ENCODE measurements at regions not wholly inside any gene's neighbourhood (a gene's known extent, or its start where the extent isn't known, plus 50 kb on each side); places are given as distances from the start of the nearest gene placed in this dataset.

DNA sequence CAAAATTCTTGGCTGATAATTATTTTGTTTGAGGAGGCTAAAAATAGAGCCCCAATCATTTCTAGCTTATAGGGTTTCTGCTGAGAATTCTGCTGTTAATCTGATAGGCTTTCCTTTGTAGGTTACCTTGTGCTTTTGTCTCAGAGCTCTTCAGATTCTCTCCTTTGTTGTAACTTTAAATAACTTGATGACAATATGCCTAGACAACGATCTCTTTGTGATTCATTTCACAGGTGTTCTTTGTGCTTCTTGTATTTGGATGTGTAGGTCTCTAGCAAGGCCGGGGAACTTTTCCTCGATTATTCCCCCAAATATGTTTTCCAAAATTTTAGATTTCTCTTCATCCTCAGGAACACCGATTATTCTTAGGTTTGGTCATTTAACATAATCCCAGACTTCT, 376.5 kb upstream of the MAN1A1 start:
- no peak overlapping the region for H3K4me3 ChIP-seq (replicated peaks; ENCODE audit: low read depth, low read length)
- TF ChIP-seq, protein P1, sequence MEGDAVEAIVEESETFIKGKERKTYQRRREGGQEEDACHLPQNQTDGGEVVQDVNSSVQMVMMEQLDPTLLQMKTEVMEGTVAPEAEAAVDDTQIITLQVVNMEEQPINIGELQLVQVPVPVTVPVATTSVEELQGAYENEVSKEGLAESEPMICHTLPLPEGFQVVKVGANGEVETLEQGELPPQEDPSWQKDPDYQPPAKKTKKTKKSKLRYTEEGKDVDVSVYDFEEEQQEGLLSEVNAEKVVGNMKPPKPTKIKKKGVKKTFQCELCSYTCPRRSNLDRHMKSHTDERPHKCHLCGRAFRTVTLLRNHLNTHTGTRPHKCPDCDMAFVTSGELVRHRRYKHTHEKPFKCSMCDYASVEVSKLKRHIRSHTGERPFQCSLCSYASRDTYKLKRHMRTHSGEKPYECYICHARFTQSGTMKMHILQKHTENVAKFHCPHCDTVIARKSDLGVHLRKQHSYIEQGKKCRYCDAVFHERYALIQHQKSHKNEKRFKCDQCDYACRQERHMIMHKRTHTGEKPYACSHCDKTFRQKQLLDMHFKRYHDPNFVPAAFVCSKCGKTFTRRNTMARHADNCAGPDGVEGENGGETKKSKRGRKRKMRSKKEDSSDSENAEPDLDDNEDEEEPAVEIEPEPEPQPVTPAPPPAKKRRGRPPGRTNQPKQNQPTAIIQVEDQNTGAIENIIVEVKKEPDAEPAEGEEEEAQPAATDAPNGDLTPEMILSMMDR (IDR thresholded peaks at IDR 0.05; ENCODE audit: low read length, missing control alignments): no peak
- no peak for DNase-seq (ENCODE audit: low read depth)

DNA sequence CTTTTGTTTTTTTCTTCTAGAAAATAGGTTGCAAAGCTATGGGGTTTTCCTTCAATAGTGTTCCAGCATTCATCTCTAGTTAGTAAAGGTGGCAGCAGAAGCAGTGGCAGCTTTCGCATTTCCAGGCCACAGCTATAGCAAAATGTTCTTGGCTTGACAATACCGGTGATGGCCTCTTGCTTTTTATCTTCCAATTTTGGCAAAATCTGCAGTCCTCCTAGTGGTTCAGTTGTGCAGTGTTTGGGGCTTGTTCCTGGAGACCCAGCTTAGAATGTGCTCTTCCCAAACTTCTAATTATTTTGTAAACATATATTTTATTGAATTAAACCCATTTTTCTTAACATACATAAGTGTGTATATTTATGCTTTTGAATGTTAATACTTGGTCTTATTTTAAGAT, 370.6 kb upstream of the MAN1A1 start:
- peak; percentile 7 for DNase-seq (ENCODE audit: low read depth)
- TF ChIP-seq, protein P1 (IDR thresholded peaks at IDR 0.05; ENCODE audit: low read length, missing control alignments): peak; percentile 22
- H3K4me3 ChIP-seq (replicated peaks; ENCODE audit: low read depth, low read length): no peak overlapping the region

DNA sequence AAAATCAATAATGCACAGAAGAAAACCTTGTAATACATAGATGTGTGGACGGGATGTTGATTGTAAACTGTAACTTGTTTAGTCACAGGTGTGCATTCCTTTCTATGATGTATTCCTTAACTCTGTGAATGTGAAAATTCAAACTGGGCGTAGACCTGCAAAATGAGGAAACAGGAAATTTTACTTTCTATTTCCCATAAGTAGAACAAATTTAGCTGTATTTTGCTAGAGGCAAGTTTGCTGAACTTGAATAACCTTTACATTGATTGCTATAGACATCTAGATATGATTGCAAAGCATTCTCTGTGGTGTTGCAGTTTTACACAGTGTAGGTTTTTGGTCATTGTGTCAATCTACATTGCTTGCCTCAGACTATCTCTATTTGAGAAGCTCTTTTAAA, 368.4 kb upstream of the MAN1A1 start:
- H3K4me3 ChIP-seq (replicated peaks; ENCODE audit: low read depth, low read length): no peak overlapping the region
- TF ChIP-seq, protein P1 (IDR thresholded peaks at IDR 0.05; ENCODE audit: low read length, missing control alignments): no peak
- DNase-seq (ENCODE audit: low read depth): no peak

DNA sequence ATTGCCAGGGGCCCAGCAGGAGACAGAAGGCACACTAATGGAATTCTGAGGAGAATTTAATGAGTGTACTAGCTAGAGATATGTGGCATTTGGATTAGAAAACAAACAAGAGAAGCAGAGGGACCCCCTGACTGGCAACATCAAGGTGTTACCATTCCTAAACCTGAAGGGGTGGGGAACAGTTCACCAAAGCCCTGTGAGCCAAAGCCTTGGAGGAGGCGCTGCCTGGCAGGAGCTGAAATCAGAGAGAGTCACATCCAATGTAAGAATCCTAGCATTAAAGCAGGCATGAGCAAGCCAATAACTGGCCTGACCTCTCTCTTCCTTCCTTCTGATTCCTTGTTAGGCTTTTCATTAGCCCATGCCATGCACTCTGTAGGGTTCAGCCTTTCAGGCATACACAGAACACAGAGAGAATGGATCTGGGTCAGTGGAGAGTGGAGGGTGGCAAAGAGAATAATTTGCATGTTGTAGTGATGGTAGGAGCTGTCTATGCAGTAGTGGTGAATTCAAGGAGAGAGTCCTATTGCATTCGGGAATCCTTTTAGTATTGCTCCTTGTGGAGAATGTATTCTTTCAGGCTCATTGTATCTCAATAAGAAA, 367.2 kb upstream of the MAN1A1 start:
- TF ChIP-seq, protein P1 (IDR thresholded peaks at IDR 0.05; ENCODE audit: low read length, missing control alignments): no peak
- H3K4me3 ChIP-seq (replicated peaks; ENCODE audit: low read depth, low read length): no peak overlapping the region
- DNase-seq (ENCODE audit: low read depth): no peak

DNA sequence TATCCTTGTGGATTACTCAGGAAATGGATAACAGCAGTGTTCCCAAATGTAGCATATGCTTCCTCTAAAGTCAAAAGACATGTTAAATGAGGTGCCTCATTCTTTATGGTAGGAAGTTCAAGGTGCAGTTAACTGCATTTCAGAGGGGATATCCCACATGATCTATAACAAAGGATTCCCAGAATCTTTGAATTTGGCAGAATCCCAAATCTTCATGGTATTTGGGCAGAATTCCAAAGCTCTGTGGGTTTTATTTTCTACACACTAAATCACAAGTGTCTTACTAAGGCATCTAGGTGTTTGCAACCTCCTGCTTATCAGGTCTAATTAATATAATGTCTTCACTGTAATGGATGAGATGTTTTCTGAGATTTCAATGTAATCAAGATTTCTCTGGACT, 364.3 kb upstream of the MAN1A1 start:
- no peak for DNase-seq (ENCODE audit: low read depth)
- TF ChIP-seq, protein P1 (IDR thresholded peaks at IDR 0.05; ENCODE audit: low read length, missing control alignments): no peak
- H3K4me3 ChIP-seq (replicated peaks; ENCODE audit: low read depth, low read length): no peak overlapping the region

DNA sequence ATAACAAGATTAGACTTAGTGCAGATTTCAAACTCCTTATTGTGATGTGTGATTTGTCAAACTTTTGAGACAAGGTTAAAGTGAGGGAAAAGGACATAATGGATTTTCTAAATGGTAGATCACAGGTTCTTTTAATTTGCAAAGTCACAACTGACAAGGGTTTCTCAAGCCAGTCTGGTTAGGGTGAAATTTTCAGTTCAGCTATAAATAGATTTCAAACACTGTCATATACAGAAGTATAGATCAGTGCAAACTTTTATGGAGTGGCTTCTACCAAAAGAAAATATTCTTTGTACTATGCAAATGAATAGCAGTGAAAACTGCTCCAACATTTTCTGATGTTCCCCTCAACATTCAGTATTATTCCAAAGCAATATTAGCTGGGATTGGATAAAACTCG, 337.1 kb upstream of the MAN1A1 start:
- H3K4me3 ChIP-seq (replicated peaks; ENCODE audit: low read depth, low read length): no peak overlapping the region
- no peak for DNase-seq (ENCODE audit: low read depth)
- TF ChIP-seq, protein P1 (IDR thresholded peaks at IDR 0.05; ENCODE audit: low read length, missing control alignments): no peak

DNA sequence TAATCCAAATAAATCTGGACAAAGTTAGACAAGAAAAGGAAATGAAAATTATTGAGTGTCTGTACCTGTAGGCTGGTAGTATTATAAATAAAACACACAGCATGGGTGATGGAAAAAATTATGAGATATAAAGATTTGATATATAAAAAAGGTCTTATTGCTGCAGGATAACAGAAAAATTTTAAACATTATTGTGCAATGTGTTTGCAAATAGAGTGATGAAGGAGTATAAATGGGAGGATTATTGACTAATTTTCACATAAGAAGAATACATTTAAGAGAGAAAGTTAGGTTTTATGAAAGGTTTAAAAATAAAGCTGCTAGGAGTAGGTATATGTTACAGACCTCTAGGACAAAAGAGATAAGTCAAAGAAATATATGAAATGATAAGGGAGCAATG, 336.7 kb upstream of the MAN1A1 start:
- no peak for DNase-seq (ENCODE audit: low read depth)
- TF ChIP-seq, protein P1 (IDR thresholded peaks at IDR 0.05; ENCODE audit: low read length, missing control alignments): no peak
- no peak overlapping the region for H3K4me3 ChIP-seq (replicated peaks; ENCODE audit: low read depth, low read length)

Measured in fibroblast of pulmonary artery (primary cell).